Stimulated activated CD4-positive, alpha-beta T cell treated with anti-CD3 and anti-CD28 coated beads, TNF-alpha, amount 100 ng/mL, for 24 hours (primary cell): ENCODE measurements at regions not wholly inside any gene's neighbourhood (a gene's known extent, or its start where the extent isn't known, plus 50 kb on each side); places are given as distances from the start of the nearest gene placed in this dataset.

Experiments
- DNase-seq, 3 experiments: peaks; one replicate each; pipeline ENCODE4 v3.0.0-alpha.2; 2020; ENCODE audit warnings: low read depth in 3 of 3

GRCh38 chr9:78493166-78493742, 196.3 kb downstream of the PSAT1 start:
- DNase-seq: no peak

- no peak for DNase-seq
Measured at GRCh38 chr9:78502566-78502965, 205.6 kb downstream of the PSAT1 start.

- DNase-seq: no peak
Measured at GRCh38 chr9:78505546-78505945, 208.6 kb downstream of the PSAT1 start.

GRCh38 chr9:78507037-78507436, 210.1 kb downstream of the PSAT1 start:
- no peak for DNase-seq

- DNase-seq: no peak
Measured at GRCh38 chr9:78510035-78510434, 213.1 kb downstream of the PSAT1 start.

- DNase-seq: no peak
Measured at GRCh38 chr9:78515108-78515507, 218.2 kb downstream of the PSAT1 start.

GRCh38 chr9:78519786-78520185, 222.9 kb downstream of the PSAT1 start:
- no peak for DNase-seq

GRCh38 chr9:78521680-78522079, 224.8 kb downstream of the PSAT1 start:
- no peak for DNase-seq

GRCh38 chr9:78525986-78526560, 229.1 kb downstream of the PSAT1 start:
- no peak for DNase-seq

- no peak for DNase-seq
Measured at GRCh38 chr9:78533500-78533899, 236.6 kb downstream of the PSAT1 start.

GRCh38 chr9:78539188-78539587, 242.3 kb downstream of the PSAT1 start:
- DNase-seq: no peak

GRCh38 chr9:78539904-78540303, 243.0 kb downstream of the PSAT1 start:
- DNase-seq: no peak

- no peak for DNase-seq
Measured at GRCh38 chr9:78541868-78542443, 245.0 kb downstream of the PSAT1 start.

- DNase-seq: no peak
Measured at GRCh38 chr9:78542491-78543181, 245.7 kb downstream of the PSAT1 start.

- no peak for DNase-seq
Measured at GRCh38 chr9:78543353-78543752, 246.4 kb downstream of the PSAT1 start.

GRCh38 chr9:78544230-78544629, 247.3 kb downstream of the PSAT1 start:
- no peak for DNase-seq

GRCh38 chr9:78547831-78548230, 250.9 kb downstream of the PSAT1 start:
- DNase-seq: no peak

GRCh38 chr9:78548670-78549069, 251.7 kb downstream of the PSAT1 start:
- DNase-seq: no peak

- DNase-seq: no peak
Measured at GRCh38 chr9:78549711-78550110, 252.8 kb downstream of the PSAT1 start.

GRCh38 chr9:78552802-78553201, 255.9 kb downstream of the PSAT1 start:
- DNase-seq: no peak

GRCh38 chr9:78557540-78557939, 260.6 kb downstream of the PSAT1 start:
- DNase-seq: no peak

GRCh38 chr9:78559449-78559885, 262.5 kb downstream of the PSAT1 start:
- DNase-seq: no peak

GRCh38 chr9:78562021-78562420, 265.1 kb downstream of the PSAT1 start:
- DNase-seq: no peak
